Epithelial cell of prostate (primary cell): ENCODE measurements at regions not wholly inside any gene's neighbourhood (a gene's known extent, or its start where the extent isn't known, plus 50 kb on each side); places are given as distances from the start of the nearest gene placed in this dataset.

Experiments
- DNase-seq: peaks from one replicate; pipeline ENCODE4 v3.0.0-alpha.2; 2011; ENCODE audit warnings: low read depth, low spot score
- H3K27ac ChIP-seq: fragments of 450-650 bp; 2 replicates; pipeline ENCODE4 v1.5.1; 2017; ENCODE audit warnings: mild to moderate bottlenecking

DNA sequence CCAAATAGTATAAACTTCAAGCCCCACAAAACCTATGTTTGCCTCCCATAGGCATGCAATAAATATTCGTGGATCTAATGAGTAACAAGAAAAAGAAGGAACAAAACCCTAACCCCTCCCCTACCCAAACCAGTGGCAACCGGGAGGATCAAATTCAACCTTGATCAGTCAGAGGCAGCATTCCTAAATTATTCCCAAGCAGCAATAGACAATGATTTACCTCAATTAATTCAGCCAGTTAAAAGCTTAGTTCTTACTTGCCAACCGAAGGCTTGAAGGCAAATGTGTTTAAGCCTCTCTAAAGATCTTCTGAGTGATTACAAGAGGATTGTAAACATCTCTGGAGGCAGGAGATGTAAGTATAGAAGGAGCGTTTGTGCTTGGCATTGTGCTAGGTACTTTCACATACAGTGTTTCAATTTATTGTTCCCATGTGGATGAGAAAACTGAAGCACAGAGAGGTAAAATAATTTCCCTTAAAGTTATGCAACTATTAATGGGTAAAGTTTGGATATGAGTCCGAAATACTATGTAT, 197.7 kb downstream of the MTX2 start:
- H3K27ac ChIP-seq, result no peak overlapping the region
- no peak for DNase-seq

DNA sequence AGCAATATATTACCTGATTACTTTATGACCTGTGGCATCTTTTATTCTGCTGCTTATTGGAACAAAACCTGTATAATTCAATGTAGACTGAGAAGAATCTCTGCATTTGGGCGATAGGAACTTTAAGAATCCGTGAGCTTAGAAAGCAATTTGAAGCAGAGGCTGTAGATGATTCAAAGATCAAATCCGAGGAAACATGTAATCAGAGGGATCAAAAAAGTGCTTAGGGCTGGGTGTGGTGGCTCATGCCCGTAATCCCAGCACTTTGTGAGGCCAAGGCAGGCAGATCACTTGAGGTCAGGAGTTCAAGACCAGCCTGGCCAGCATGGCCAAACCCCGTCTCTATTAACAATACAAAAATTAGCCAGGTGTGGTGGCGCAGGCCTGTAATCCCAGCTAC, 198.4 kb downstream of the MTX2 start:
- no peak for DNase-seq
- no peak overlapping the region for H3K27ac ChIP-seq

DNA sequence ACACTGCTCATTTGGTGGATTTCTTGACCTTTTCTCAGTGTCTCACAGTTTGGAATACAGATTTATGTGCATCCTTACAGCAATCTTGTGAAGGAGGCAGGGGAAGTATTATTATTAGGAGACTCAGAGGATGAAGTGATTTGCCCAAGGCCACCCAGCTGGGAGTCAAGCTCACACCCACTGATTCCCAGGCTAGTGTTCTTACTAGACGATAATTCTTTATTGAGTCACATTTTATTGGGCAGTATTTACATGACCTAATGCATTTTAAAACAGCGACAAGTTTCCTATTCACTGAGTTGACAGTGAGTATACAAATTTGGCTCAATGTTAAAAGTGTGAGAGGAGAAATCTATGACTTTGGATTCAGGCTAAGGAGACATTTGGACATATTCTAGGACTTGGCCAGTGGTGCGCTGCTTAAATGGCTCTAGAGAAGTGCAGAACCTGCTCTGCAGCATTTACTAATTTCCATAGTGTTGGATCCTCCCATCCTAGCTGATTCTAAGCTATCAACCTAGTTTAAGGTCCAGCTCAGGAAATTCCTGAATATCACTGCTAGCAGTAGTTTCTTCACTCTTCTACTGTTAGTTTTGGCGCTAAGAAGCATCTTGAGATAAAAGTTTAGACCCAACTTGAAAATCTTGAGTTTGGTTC, 199.3 kb downstream of the MTX2 start:
- peak; percentile 41 for DNase-seq
- H3K27ac ChIP-seq, result no peak overlapping the region

DNA sequence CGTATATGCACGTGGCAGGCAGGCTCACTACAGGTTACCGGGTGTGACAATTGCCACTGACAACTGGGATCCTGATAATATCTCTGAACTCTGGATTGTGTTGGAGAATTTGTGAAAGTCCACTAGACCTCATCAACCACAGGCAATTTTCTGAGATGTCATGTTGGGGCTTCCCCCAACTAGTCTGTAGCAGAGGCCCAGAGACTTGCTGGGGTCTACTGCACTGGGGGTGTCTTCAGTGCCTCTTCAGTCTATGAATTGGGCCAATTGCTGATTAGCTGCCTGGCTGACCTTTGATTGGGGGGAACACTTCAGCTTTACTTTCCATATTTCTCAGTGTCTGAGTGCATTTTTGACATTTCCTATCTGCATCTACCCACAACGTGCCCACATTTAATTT, 201.5 kb downstream of the MTX2 start:
- H3K27ac ChIP-seq, result no peak overlapping the region
- no peak for DNase-seq

DNA sequence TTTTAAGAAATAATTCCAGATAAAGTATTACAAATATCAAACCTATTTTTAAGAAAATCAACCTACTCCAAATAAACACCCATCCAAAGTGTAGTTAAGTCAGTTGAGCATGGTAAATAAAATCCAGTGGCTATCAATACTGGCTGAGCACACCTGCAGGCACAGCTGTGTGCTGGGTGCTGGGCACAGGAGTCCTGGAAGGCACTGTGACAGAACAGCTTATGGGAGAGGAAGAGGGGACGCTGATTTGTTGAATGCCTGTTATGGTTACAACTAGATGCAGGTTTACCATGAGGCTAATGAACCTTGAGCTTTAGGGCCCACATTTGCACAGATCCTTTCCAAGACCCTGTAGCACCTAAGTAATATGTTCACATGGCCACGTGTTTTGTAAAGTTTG, 202.7 kb downstream of the MTX2 start:
- DNase-seq, result no peak
- no peak overlapping the region for H3K27ac ChIP-seq

DNA sequence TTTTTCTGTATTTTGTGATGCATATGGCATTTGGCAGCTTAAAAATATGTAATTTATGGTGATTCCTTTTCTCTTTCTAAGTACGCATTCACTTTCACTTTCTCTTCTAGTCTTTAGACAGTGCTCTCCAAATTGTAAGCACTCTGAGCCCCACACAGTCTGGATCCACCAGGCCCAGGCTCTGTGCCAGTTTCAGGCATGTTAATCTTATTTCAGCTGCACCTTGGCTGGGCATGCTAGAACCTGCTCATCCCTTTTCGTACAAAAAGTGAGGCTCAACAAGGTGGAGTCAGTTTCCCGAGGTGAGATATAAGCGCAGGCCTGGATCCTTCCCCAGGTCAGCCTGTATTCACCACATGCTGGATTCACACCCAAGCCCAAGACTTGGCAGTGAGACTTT, 203.9 kb downstream of the MTX2 start:
- DNase-seq, result peak; percentile 92
- peak overlapping the region; percentile 21 for H3K27ac ChIP-seq

DNA sequence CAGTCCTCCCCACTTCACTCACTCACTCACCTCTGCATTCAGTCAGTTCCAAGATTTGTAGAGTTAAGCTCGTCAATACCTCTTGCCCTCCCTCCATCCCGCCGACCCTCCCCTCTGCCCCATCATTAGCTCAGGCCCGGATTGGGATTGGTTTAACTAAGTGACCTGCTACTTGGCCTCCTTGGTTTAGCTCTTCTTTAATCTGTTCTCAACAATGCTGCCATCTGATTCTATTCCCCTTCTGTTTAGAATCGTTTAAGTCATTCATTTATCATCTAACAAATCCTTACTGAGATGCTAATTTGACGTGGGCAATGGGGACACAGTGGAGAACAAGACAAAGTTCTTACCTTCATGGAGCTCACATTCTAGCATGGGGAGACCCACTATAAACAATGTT, 204.6 kb downstream of the MTX2 start:
- no peak overlapping the region for H3K27ac ChIP-seq
- DNase-seq, result no peak

DNA sequence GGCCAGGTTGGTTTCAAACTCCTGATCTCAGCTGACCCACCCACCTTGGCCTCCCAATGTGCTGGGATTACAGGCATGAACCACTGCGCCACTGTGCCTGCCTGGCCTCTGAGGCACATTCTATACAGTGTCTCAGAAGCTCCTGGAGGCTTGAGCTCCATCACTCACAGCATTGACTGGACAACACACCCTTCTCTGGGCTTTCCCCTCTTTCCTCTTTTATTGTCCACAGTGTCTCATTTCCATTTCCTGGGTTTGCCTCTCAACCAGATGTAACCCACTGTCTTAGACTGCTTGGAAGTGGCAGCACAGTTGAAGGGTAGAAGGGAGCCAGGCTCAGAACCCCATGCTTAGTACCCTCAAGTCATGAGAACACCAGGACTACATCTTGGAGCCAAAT, 208.1 kb downstream of the MTX2 start:
- no peak for DNase-seq
- H3K27ac ChIP-seq, result no peak overlapping the region

DNA sequence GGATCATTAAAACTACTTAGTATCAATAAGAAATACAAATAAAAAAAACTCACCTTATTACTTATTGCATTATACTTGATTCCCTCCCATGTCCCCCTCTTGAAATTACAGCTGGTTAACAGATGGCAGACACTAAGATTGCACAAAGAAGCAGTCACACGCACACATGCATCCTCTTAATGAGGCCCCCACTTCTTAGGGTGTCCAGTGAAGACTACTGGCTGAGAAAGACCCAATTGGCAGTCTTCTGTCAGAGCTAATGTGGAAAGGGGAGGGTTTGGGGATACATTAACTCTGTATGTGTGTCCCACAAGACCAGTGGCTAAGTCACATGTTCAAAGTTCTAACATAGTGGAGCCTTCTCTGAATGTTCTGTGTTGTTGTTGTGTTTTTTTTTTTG, 210.7 kb downstream of the MTX2 start:
- no peak for DNase-seq
- H3K27ac ChIP-seq, result no peak overlapping the region

DNA sequence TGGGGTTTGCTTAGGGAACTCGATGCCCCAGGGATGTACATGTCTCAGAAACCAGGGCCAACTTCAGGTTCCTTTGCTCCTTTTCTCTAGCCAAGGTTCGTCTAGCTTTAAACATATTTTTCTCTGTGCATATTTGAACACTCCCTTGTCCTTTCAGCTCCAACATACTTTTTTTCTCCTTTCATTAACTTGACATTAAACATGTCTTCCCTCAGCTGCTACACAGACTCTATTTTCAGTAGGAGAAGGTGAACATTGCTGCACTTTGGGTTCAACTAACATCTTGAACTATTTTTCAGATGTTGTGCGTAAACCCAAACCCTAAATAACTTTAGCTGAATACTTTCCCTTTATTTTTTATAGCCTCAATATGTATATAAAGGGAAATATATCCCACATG, 212.9 kb downstream of the MTX2 start:
- H3K27ac ChIP-seq, result no peak overlapping the region
- no peak for DNase-seq

DNA sequence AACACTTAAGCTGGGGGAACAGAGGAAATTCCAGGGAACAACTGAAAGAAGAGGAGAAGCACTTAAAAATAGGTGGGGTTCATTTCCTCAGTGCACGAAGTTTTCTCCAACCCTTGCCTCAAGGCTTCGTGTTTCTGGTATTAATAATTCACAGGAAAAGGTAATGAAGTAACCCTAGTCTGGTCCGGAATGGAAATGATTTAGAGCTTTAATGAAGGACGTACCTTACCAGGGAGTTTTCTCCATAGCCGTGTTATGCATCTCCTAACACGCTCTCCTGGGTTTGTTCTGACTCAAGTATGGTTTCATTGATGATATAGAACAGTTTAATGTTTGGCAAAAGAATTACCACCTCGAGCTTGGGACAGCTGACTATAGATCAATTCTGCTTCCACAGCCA, 214.2 kb downstream of the MTX2 start:
- no peak for DNase-seq

DNA sequence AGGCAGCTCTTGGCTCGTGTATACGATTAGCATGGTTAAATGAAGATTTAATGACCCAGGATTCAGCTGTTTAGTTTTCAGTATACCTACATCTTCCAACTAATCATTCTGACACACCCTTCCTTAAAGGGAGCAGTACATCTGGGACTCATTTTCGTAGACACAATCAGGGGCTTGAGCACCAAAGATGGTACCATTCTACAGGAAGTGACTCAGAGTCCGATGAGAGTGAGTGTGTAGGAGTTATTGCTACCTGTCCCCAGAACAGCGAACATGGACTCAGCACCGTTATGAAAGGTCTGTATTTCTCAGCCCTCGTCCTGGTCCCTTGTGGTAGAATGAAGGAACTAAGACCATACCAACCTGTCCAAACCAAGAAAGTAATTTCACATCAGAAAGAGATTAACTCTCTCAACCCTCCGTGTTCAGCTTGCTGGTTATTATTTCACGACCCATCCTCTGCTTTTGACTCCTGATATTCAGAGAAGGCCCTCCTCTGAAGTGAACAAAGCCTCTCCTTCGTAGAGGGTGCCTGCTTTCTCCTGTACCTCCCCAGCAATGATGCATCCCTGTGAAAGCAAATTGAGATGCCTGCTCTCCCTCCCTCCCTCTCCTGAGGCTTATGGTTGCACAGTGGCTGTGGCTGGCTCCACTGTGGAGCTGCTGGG, 214.8 kb downstream of the MTX2 start:
- no peak for DNase-seq

More for the DNA sequence above, 214.2 kb downstream of the MTX2 start:
- no peak overlapping the region for H3K27ac ChIP-seq

DNA sequence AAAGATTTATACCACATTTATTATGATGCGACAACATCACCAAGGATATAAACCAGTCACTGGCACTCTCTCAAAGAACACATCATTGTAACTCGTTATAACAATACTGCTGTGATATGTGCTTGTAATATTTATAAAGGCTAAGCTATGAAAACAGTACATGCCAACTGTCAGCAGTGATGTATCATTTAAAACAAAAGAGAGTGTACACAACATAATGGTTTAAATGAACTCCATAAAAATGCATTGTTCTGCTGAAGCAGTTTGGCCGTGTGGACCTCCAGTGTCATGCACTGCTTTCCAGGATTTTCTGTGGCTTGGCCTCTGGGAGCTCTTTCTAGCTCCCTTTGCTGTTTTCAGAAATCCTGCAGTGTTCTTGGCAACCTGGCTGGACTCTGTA, 215.6 kb downstream of the MTX2 start:
- H3K27ac ChIP-seq, result no peak overlapping the region
- no peak for DNase-seq

More for the DNA sequence above, 214.8 kb downstream of the MTX2 start:
- H3K27ac ChIP-seq, result no peak overlapping the region

DNA sequence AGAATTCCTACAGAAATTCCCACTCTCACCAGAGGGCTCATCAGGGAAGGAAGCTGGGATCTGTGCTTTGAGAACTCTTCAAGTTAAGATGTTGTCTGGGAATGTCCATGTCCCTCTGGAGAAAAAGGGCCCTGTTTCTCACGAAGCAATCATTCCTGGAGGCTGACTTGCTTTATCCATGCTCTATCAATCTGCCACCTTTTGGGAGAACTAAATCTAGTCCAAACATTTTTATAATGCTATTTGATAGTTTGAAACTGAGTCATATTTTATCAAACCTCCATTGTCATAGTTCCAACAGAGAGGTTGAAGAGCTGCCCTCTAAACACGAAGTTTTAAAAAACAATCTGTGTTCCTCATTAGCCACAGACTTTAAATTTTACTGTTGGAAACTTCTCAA, 219.2 kb downstream of the MTX2 start:
- no peak overlapping the region for H3K27ac ChIP-seq
- no peak for DNase-seq

DNA sequence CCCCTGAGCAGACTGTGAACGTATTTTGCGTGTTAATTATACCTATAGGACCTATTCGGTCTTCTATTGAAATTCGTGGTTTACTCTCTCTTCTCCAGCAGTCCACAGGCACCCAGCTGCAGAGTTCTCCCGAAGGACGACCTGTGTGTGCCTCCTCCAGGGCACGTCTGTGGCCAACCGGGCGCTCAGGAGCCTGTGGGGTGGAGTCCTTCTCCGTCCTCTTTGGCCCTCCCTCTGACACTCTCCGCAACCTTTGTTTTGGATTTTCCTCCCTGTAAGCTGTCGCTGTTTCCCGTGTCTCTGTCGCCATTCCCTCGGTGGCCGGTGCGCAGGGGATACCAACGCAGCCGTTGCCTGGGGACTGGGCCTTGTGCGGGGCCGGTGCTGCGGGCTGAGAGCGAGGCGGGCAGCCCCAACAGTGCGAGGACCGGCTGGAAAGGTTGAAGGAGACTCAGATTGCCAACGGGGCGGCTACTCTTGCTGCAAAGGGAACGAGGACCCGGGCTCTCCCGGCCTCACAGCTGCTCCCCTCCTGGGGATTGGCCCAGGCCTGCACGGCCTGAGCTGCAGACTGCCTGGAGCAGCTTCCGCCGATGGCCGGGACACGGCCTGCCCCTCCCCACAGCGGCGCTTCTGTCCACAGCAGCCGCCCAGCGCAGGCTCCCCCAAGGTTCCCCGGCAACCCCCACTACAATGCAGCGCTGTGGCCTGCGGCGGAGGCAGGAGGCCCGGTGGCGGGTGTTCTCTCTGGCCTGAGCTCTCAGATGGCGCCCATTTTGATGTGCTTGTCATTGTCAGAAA, 221.0 kb downstream of the MTX2 start:
- H3K27ac ChIP-seq, result peak overlapping the region; percentile 68
- no peak for DNase-seq

DNA sequence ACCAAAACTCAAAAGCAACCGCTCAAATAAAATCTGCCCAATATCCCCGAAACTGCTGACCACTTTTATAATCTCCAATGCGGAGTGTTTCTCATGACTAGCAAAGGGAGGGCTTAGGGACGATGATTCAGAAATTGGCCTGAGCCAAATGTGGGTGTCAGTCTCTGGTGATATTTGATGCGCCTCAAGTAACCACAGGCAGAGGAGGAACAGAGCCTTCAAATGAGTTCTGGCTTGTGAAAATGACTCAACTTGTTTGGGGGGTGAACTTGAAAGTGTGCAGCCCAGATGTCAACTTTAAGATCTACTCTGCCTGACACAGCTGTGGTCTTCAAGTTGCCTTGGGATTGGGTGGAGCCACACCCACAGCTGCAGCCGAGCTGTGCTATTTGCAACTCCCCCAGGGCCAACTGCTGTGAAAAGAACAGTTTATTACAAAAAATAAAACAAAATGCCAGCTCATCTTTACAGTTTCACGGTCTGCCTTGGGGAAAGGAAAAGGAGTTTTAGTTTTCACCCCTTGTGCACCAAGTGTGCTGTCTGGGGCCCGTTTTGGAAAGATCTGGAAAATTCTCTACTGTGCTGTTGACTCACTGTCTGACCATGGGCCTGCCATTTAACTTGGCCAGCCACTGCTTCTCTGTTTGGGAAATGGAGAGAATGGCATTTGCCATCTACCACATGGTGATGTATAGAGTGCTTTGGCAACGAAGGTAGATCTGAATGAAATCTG, 222.1 kb downstream of the MTX2 start:
- DNase-seq, result peak; percentile 99
- peak overlapping the region; percentile 68 for H3K27ac ChIP-seq

DNA sequence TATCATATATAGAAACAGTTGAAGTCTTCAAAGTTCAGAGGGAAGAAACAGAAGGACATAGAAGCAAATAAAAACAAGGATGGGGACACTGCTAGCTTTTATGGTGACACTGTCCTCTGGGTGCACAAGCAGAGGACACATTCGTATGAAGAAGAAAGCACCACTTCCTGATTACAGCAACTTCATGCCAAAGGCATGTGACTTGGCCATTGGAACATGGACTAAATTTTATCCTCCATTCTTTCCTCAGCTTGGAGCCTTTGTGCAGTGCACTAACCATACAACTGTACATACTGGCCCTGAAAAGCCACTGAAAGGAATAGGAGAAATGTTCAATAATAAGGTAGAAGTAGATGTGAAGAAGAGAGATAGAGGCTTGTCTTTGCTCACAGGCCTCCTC, 223.3 kb downstream of the MTX2 start:
- no peak overlapping the region for H3K27ac ChIP-seq
- DNase-seq, result no peak

DNA sequence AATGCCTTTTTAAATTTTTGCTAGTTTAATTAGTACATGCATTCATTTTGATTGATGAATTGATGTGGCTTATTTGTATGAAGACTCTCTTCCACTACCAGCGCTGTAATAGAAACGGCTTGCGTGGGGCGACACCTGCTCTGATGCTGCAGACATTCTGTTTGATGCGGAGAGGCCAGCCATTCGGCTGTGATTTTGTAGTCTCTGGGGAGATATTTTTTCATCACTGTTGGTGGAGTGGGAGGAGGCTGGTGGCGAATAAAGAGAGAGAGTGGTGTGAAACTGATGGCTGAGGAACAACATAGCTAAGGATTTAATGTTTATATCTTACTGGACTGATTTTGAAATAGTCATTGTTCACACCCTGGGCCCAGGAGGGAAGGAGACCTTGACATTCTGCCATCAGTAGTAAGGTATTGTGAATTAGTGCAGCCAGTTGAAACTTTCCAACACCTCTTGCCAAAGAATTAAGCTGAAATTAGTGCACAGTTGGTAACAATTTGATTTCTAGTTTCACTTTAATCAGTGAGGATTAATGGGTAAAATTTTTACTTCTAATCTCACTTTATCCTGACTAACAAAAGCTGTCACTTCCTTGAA, 224.1 kb downstream of the MTX2 start:
- DNase-seq, result no peak
- H3K27ac ChIP-seq, result no peak overlapping the region

DNA sequence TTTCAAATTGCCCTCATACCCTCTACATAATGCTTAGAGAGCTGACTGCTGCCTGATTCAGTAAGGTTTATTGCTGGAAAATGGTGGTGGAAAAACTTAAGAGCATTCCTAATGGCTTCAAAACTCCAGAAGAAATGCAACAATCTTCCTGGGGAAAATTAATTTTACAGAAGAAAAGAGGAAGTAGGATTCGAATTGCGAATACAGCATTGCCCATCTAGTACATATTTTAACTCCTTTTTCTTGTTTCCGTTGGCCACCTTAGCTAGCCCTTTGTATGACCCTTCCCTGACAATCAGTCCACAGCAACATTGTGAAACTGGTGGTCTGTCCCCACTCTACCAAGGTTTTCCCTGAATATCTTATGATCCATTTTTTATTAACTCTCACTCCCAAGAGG, 224.7 kb downstream of the MTX2 start:
- no peak for DNase-seq
- no peak overlapping the region for H3K27ac ChIP-seq

DNA sequence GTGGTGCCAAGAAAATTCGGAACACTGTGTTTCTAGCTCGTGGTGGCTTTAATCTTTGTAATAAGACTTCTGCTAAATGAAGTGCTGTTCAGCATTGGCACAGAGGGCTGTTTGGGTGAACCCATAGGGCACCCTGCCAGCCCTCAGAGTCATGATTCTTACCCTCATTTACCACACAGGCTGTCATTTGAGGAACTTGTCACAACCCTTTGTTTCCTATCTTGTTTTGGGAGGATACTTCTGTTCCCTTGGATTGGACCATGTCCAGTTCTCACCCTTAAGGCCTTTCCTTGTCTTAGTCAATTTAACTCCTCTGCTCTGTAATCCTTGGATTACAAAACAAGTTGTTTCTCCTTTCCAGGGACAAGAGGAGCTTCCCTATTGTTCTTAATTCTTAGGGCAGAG, 225.7 kb downstream of the MTX2 start:
- DNase-seq, result no peak
- H3K27ac ChIP-seq, result no peak overlapping the region
